IPS-20b (cell line): ENCODE measurements at regions not wholly inside any gene's neighbourhood (a gene's known extent, or its start where the extent isn't known, plus 50 kb on each side); places are given as distances from the start of the nearest gene placed in this dataset.
"Not testable (repeated sequence)": the region's sequence is repeated elsewhere in the genome, so short reads cannot be mapped to it uniquely, and the experiment has no call there.

ENCODE experiments used
- H3K27ac ChIP-seq: one replicate; pipeline ENCODE4 v1.5.1; 2013; ENCODE audit warnings: low read length
- H3K27me3 ChIP-seq: 2 replicates; pipeline ENCODE4 v1.6.1; 2013; ENCODE audit warnings: mild to moderate bottlenecking, low read length, inconsistent platforms; ENCODE audit not compliant: insufficient read depth
- H3K36me3 ChIP-seq: 2 replicates; pipeline ENCODE4 v1.6.1; 2013; ENCODE audit warnings: low read depth, mild to moderate bottlenecking, inconsistent platforms, low read length, moderate library complexity; ENCODE audit not compliant: insufficient read depth
- H3K4me1 ChIP-seq: 2 replicates; pipeline ENCODE4 v1.6.1; 2013; ENCODE audit warnings: mild to moderate bottlenecking, control low read depth, inconsistent platforms, low read length, moderate library complexity; ENCODE audit not compliant: insufficient read depth
- H3K4me3 ChIP-seq: 2 replicates; pipeline ENCODE4 v1.5.1; 2013; ENCODE audit warnings: mild to moderate bottlenecking, low read length, inconsistent platforms
- H3K9ac ChIP-seq: 2 replicates; pipeline ENCODE4 v1.6.1; 2013; ENCODE audit warnings: low read depth, mild to moderate bottlenecking, inconsistent platforms, low read length, moderate library complexity
- H3K9me3 ChIP-seq: 2 replicates; pipeline ENCODE4 v1.6.1; 2013; ENCODE audit warnings: mild to moderate bottlenecking, low read depth, low read length, inconsistent platforms; ENCODE audit not compliant: insufficient read depth

GRCh38 chr2:87311896-87312441 is 290.3 kb upstream of the PLGLB1 start:
- not testable (repeated sequence) for H3K36me3 ChIP-seq, H3K27ac ChIP-seq, H3K27me3 ChIP-seq, H3K4me3 ChIP-seq, H3K9me3 ChIP-seq, H3K4me1 ChIP-seq, H3K9ac ChIP-seq

GRCh38 chr2:87314622-87315021 is 293.0 kb upstream of the PLGLB1 start:
- not testable (repeated sequence) for H3K4me1 ChIP-seq, H3K9ac ChIP-seq, H3K36me3 ChIP-seq, H3K27ac ChIP-seq, H3K9me3 ChIP-seq, H3K4me3 ChIP-seq, H3K27me3 ChIP-seq

- not testable (repeated sequence) for H3K27ac ChIP-seq, H3K36me3 ChIP-seq, H3K9me3 ChIP-seq, H3K4me3 ChIP-seq, H3K9ac ChIP-seq, H3K4me1 ChIP-seq, H3K27me3 ChIP-seq
Observed at GRCh38 chr2:87315183-87315902, 293.7 kb upstream of the PLGLB1 start.

GRCh38 chr2:87317193-87317592 is 295.5 kb upstream of the PLGLB1 start:
- H3K36me3 ChIP-seq, H3K4me3 ChIP-seq, H3K27ac ChIP-seq, H3K9ac ChIP-seq, H3K27me3 ChIP-seq, H3K4me1 ChIP-seq, H3K9me3 ChIP-seq: not testable (repeated sequence)

GRCh38 chr2:87318814-87319491 is 297.3 kb upstream of the PLGLB1 start:
- H3K9me3 ChIP-seq, H3K27me3 ChIP-seq, H3K9ac ChIP-seq, H3K27ac ChIP-seq, H3K36me3 ChIP-seq, H3K4me3 ChIP-seq, H3K4me1 ChIP-seq: not testable (repeated sequence)

- H3K4me1 ChIP-seq, H3K27ac ChIP-seq, H3K9ac ChIP-seq, H3K27me3 ChIP-seq, H3K4me3 ChIP-seq, H3K9me3 ChIP-seq, H3K36me3 ChIP-seq: not testable (repeated sequence)
Observed at GRCh38 chr2:87319705-87320104, 298.1 kb upstream of the PLGLB1 start.

- H3K27ac ChIP-seq, H3K36me3 ChIP-seq, H3K9ac ChIP-seq, H3K9me3 ChIP-seq, H3K27me3 ChIP-seq, H3K4me3 ChIP-seq, H3K4me1 ChIP-seq: not testable (repeated sequence)
Observed at GRCh38 chr2:87321201-87321600, 299.6 kb upstream of the PLGLB1 start.

GRCh38 chr2:87324335-87325041 is 302.8 kb upstream of the PLGLB1 start:
- H3K36me3 ChIP-seq, H3K4me3 ChIP-seq, H3K9me3 ChIP-seq, H3K9ac ChIP-seq, H3K27me3 ChIP-seq, H3K4me1 ChIP-seq, H3K27ac ChIP-seq: not testable (repeated sequence)

- H3K9me3 ChIP-seq, H3K4me1 ChIP-seq, H3K9ac ChIP-seq, H3K4me3 ChIP-seq, H3K27ac ChIP-seq, H3K36me3 ChIP-seq, H3K27me3 ChIP-seq: not testable (repeated sequence)
Observed at GRCh38 chr2:87325042-87325910, 303.6 kb upstream of the PLGLB1 start.

- H3K9me3 ChIP-seq, H3K9ac ChIP-seq, H3K27me3 ChIP-seq, H3K4me1 ChIP-seq, H3K27ac ChIP-seq, H3K4me3 ChIP-seq, H3K36me3 ChIP-seq: not testable (repeated sequence)
Observed at GRCh38 chr2:87325911-87326294, 304.3 kb upstream of the PLGLB1 start.

GRCh38 chr2:87326754-87327153 is 305.1 kb upstream of the PLGLB1 start:
- H3K27ac ChIP-seq, H3K9me3 ChIP-seq, H3K36me3 ChIP-seq, H3K4me3 ChIP-seq, H3K27me3 ChIP-seq, H3K4me1 ChIP-seq, H3K9ac ChIP-seq: not testable (repeated sequence)
